ENCODE measurements at regions not wholly inside any gene's neighbourhood (a gene's known extent, or its start where the extent isn't known, plus 50 kb on each side); places are given as distances from the start of the nearest gene placed in this dataset.
"Not testable (repeated sequence)": the region's sequence is repeated elsewhere in the genome, so short reads cannot be mapped to it uniquely, and the experiment has no call there.

GRCh38 chr2:124967325-124967724 lies 942.2 kb downstream of the CNTNAP5 start:
- no peak for DNase-seq (ENCODE audit: low spot score)

- DNase-seq (ENCODE audit: low spot score): peak; percentile 94
Observed at GRCh38 chr2:124970030-124970429, 944.9 kb downstream of the CNTNAP5 start.

- DNase-seq (ENCODE audit: low spot score): no peak
Observed at GRCh38 chr2:124973396-124973795, 948.3 kb downstream of the CNTNAP5 start.

GRCh38 chr2:124975224-124975623 lies 950.1 kb downstream of the CNTNAP5 start:
- no peak for DNase-seq (ENCODE audit: low spot score)

- DNase-seq (ENCODE audit: low spot score): no peak
Observed at GRCh38 chr2:124975648-124976047, 950.6 kb downstream of the CNTNAP5 start.

- DNase-seq (ENCODE audit: low spot score): no peak
Observed at GRCh38 chr2:124978597-124978996, 953.5 kb downstream of the CNTNAP5 start.

- no peak for DNase-seq (ENCODE audit: low spot score)
Observed at GRCh38 chr2:124983595-124983994, 958.5 kb downstream of the CNTNAP5 start.

GRCh38 chr2:124985270-124985669 lies 960.2 kb downstream of the CNTNAP5 start:
- no peak for DNase-seq (ENCODE audit: low spot score)

- DNase-seq (ENCODE audit: low spot score): no peak
Observed at GRCh38 chr2:124986136-124986535, 961.0 kb downstream of the CNTNAP5 start.

GRCh38 chr2:124986870-124987269 lies 961.8 kb downstream of the CNTNAP5 start:
- not testable (repeated sequence) for DNase-seq (ENCODE audit: low spot score)

GRCh38 chr2:124987436-124987835 lies 962.3 kb downstream of the CNTNAP5 start:
- DNase-seq (ENCODE audit: low spot score): not testable (repeated sequence)

- DNase-seq (ENCODE audit: low spot score): no peak
Observed at GRCh38 chr2:124988111-124988510, 963.0 kb downstream of the CNTNAP5 start.

GRCh38 chr2:124988794-124989193 lies 963.7 kb downstream of the CNTNAP5 start:
- no peak for DNase-seq (ENCODE audit: low spot score)

GRCh38 chr2:124993809-124994208 lies 968.7 kb downstream of the CNTNAP5 start:
- DNase-seq (ENCODE audit: low spot score): no peak

GRCh38 chr2:124995185-124995912 lies 970.3 kb downstream of the CNTNAP5 start:
- DNase-seq (ENCODE audit: low spot score): no peak

GRCh38 chr2:124996406-124996805 lies 971.3 kb downstream of the CNTNAP5 start:
- DNase-seq (ENCODE audit: low spot score): no peak

- no peak for DNase-seq (ENCODE audit: low spot score)
Observed at GRCh38 chr2:124999906-125000305, 974.8 kb downstream of the CNTNAP5 start.

- no peak for DNase-seq (ENCODE audit: low spot score)
Observed at GRCh38 chr2:125004106-125004800, 979.2 kb downstream of the CNTNAP5 start.

- no peak for DNase-seq (ENCODE audit: low spot score)
Observed at GRCh38 chr2:125006676-125007075, 981.6 kb downstream of the CNTNAP5 start.

GRCh38 chr2:125028721-125029120 lies 1003.6 kb downstream of the CNTNAP5 start:
- DNase-seq (ENCODE audit: low spot score): peak; percentile 54

- no peak for DNase-seq (ENCODE audit: low spot score)
Observed at GRCh38 chr2:125033871-125034270, 1008.8 kb downstream of the CNTNAP5 start.

GRCh38 chr2:125037135-125037653 lies 1012.1 kb downstream of the CNTNAP5 start:
- DNase-seq (ENCODE audit: low spot score): no peak

- no peak for DNase-seq (ENCODE audit: low spot score)
Observed at GRCh38 chr2:125041846-125042245, 1016.8 kb downstream of the CNTNAP5 start.

Data from pons (tissue), 1 donor.